HG03196 (cell line): ENCODE measurements at regions not wholly inside any gene's neighbourhood (a gene's known extent, or its start where the extent isn't known, plus 50 kb on each side); places are given as distances from the start of the nearest gene placed in this dataset.

Experiments used
- ATAC-seq: cut with Tn5 transposase; IDR thresholded peaks from one replicate; pipeline ENCODE4 v1.9.1; 2021; ENCODE audit not compliant: unreplicated experiment

DNA sequence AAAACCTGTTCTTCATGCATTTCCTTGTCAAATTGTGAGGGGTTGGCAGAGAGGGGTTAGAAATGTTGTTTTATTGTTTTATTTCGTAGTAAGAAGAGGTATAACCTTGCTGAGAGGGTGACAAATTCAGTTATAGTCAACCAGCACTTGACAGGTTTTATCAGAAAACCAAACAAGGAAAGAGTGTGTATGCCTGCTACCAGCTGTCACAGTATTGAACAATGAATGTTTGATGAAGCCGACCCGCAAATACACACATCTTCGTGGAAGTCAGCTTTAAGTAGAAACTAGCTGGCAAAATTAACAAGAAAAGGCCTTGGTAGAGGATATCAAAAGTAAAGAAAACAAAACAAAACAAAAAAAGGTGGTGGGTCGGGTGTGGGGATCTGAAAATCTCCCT lies 214.6 kb upstream of the TLE4 start:
- no peak for ATAC-seq

DNA sequence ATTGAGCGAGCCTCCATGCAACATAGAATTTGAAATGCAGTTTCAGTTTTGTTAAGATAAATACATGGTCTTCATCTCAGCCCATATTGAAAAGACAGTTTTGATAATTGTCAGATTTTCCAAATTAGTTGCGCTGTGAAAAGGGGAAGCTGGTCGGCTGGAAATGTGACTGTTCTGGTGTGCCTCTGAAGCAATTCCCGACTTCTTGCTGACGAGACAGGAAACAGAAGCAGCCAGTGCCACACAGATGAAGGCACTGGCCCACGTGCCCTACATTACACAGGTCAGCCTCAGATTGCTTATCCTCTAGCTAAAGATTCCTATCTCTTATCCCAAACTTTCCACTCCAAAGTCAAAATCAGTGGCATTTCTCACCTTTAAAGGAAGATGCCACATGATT lies 214.1 kb upstream of the TLE4 start:
- no peak for ATAC-seq

DNA sequence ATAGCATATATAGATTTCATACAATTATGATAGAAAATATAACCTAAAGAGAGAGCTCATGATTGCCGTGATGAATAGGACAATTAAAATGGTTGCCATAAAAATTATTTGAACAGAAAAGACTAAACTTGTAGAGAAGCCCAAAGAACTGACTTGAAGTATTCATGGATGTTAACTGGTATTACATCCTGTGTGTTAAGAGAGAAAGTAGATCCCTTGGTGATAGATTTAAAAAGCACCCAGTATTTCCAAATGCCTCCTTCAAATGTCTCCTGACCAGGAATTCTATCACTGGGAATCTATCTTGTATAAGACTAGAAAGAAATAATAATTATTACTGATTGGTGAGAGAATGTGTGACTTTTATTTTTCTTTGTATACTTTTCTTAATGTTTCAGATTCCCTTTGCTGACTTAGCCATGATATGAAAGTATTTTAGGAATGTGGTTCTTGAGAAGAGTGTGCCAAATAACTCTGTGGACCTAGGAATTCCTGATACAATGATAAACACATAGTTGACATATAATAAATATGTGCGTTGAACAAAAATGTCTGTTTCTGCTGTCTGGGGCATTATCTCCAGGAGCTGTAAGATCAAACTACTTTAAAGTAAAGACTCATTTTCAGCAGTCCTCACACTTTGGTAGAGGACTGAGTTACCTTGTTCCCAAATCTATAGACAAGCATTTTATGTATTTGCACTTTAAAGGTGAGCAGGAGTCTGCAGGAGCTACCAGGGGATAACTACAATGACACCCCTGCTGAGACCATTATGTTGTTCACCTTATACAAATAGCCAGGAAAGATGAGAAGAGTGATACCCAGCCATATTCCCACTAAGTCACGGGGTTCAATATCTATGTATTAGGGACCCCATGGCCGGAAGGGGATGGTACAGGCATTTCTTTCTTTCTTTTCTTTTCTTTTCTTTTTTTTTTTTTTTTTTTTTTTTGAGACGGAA lies 211.1 kb upstream of the TLE4 start:
- ATAC-seq: no peak

DNA sequence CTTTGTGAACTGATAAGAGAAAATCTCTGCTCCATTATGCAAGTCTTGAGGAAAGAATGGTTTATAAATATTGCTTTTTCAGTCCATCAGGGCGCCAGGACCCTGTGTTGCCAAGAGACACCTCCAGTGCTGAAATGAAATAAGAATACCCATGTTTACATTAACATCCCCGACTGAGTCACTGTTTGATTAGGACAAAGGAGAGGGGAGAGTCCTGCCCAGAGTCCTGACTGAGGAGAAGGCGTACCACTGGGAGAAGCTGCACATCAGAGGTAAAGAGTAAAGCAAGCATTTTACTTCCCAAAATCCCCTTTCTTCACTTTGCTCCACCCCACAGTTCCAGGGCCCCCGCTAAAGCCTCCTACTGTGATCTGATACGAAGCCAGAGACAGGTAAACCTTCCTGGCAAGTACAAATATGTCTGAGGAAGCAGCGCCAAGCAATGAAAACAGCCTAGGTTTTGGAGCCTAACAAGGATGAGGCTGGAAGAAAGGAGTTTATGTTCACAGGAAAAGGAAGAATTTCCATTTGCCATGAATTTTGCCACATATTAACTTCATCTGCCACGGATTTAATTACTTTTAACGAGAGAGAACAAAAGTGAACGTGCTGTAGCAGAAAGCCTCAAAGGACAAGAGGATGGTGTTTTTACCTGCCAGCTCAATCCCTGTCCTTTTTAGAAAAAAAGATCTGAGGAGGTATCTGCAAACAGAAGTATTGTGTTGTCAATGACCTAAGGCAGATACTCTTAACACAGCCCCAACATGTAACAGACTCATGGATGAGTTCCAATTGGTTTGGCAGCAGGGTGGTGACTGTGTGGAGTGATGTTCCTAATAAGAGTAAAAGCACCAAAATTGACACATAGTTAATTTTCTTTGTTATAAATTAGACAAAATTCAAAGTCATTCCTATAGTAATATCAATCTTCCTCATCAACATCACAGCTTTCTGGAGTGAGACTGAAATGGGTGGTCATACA lies 209.4 kb upstream of the TLE4 start:
- ATAC-seq: no peak

DNA sequence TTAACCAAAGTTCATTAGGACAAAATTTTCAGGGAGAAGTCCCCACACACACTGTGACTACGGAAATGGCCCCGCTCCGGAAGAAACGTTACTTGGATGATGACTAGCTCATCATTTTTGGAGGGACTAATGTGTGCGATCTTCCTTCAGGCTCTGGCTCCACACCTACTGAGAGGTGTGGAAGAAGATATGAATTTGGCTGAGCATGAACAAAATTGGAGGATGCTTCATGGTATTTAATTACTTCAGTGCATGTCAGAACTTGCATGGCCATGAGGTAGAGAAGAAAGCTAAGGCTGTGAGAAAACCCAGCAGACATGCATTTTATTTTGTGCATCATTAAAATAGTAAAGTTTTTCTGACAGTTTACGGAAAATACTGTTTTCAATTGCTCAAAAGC lies 202.1 kb upstream of the TLE4 start:
- ATAC-seq: no peak

DNA sequence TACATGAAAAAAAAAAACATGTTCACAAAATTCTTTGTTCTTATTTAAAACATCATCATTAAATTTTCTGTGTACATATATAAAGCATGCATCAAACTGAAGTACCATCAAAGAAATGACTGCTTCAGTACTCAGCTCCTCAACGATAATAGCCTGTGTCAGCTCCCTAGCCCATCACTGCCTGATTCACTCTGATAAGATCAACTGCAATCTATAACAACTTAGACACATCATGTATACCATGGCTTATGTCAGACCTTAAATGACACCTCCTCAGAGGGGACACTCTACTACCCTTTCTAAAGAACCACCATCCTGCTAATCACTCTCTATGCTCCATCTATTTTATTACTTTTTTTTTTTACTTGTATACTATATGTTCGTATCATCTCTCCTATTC lies 200.5 kb upstream of the TLE4 start:
- ATAC-seq: no peak

DNA sequence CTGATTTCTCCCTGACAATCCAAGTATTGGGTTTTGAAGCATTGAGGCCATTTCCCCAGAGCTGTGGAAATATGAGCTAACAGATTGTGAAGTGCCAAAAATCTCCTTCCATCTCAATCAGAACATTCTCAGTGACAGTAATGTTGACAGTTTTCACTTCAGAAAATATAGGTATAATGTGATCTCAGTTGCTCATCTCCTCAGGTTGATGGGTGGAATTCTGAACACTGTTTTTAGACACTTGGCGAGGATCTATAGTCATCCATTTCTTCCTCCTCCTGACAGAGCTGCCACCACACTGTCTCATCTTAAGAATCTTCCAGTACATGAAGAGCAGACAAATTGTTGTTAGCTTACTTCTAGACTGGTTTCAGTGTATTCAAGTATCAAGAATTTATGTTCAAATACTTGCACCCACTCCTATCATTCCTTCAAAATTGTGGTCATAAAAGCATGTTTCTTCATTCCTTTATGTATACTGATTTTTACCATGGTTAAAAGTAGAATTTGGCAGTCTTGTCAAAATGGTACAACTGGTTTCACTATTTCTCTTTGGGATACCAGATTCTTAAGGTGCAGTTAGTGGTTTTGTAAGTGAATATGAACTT lies 199.7 kb upstream of the TLE4 start:
- no peak for ATAC-seq

DNA sequence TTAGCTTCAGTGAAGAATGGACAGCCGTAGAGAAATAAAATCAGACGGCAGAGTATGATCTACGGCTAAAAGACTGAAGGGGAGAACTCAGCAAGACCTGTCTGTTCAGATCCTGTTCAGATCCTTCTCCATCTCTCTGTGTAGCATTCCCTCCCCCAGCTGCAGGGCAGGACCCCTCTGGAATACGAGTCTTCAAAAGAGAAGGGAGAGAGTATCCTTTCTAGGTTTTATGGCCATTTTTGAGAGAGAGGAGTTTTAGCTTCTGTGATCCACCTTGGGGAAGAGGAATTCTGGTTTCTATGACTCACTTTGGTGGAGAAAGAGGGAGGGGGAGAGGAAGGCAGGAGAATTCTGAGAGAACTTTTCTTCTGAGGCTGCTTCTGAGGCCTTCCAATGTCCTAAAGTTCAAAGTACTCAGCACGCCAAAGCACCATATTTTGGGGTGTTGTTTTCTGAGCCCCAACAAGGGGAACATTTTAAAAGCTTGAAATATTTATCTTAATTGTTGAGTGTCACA lies 194.4 kb upstream of the TLE4 start:
- no peak for ATAC-seq

DNA sequence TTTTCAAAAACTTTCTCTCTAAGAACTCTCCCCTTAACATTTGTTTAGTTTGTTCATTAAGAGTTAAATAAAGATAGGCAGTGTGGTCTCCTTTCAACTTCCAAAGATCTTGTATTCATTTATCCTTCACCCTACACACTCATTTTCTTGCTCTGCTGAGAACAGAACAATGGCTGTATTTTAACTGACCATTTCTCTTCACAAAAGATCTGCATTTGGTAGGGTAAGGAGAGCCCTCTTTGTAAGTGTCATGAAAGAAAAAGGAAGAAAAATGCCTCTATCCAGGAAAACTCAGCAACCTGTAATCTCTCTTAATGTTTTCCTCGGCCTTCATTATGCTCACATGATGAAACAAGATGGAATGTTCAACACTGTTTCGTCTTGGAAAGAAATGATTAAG lies 193.7 kb upstream of the TLE4 start:
- no peak for ATAC-seq

DNA sequence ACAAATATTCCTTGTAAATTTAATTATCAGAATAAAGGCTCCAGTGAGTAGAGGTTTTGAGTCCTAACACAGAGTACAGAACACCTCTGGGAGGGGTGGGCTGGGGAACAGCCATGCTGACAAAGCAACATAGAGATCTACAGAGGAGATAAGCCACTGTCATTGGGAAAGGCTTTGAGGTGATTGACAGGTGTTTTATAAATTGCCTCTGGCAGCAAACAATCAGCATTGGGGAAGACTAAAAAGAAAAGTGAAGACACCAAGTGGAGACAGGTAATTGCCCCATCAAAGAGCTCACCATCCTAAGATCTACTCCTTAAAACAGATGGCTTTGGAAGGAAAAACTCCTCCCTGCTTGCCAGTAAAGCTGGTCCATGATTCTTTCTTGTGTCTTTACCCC lies 189.7 kb upstream of the TLE4 start:
- no peak for ATAC-seq

DNA sequence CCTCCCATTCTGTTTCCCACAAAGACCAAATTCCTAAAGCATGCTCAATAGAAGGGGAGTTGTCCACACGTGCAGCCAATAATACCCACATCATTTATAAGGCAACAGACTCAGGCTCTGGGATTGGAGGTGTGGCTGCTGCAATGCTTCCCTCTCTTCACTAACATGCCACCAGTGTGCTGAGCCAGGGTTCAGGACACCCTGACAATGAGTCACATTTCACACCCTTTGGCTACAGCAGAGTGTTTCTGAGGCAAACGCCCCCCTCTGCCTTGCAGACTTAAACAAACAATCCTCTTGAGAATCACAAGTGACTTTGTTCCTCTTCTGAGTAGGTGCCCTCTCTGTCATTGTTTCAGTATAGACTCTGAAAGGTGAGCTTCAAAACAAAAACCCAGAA lies 189.3 kb upstream of the TLE4 start:
- ATAC-seq: no peak

DNA sequence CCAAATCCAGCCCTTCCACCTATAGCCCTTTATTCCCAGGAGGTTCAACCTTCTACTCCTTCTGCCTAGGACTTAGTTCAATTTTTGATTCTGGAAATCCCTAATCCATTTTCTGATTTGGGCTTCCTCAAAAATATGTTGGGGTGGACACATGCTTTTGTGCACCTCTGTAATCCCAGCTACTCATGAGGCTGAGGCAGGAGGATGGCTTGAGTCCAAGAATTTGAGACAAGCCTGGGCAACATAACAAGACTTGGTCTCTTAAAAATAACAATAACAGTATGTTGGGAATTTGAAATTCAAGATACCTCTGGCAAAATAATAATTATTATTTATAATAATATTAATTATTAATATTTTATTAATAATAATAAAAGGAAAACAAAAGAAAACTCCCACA lies 188.7 kb upstream of the TLE4 start:
- ATAC-seq: no peak

DNA sequence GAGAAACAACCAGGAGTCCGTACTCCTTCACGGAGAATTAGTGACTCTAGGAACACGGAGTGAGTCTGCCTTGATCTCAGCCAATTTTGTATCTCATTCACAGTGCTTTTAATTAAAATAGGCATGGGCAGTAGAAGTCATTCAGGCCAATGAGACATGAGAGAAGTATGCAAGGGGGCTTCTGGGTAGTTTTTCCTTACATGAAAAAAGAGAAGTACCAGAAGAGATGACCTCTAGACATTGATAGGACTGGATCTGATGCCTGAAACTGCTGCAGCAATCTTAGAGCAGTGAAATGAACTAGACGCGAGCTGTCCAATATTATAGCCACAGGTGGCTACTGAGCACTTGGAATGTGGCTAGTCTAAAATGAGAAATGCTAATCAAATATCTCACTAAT lies 187.7 kb upstream of the TLE4 start:
- ATAC-seq: no peak

DNA sequence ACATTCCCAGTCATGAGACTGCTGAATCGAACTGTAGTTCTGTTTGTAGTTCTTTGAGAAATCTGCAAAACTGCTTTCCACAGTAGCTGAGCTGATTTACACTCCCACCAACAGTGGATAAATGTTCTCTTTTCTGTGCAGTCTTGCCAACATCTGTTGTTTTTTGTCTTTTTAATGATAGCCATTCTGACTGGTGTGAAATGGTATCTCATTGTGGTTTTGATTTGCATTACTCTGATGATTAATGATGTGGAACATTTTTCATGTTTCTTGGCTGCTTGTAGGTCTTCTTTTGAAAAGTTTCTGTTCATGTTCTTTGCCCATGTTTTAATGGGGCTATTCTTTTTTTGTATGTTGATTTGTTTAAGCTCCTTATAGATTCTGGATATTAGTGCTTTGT lies 187.3 kb upstream of the TLE4 start:
- ATAC-seq: no peak

DNA sequence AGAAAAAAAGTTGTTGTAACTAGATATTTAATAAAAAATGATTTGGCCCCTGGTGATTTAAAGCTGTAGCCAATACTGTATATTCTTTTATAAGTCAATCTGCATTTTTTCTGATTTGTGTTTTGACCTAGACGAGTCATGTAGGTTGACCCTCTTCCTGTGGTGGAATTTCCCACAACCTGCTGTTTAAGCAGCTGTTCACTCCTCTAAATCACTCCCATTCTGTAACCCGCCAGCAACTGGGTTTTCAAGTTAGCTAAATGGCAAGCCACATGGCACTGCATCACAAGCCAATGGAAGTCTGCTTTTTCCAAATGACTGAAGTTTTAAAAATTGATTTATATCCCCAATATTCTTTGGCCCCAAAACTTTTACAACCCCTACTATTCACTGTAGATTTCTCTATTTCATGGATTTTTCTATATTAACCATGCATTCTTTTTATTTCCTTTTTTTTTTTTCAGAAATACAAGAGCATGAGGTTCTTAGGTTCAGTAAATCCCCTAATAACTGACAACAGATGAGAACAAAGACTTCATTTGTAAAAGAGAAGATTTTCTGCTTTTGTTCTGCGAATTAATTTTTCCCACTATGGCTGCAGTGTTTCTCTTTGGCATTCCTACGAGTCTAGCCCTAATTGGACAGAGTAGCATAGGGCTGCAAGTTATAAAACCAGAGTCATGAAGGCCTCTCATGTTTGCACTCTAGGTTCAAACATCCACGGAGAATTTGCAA lies 184.5 kb upstream of the TLE4 start:
- ATAC-seq: no peak

DNA sequence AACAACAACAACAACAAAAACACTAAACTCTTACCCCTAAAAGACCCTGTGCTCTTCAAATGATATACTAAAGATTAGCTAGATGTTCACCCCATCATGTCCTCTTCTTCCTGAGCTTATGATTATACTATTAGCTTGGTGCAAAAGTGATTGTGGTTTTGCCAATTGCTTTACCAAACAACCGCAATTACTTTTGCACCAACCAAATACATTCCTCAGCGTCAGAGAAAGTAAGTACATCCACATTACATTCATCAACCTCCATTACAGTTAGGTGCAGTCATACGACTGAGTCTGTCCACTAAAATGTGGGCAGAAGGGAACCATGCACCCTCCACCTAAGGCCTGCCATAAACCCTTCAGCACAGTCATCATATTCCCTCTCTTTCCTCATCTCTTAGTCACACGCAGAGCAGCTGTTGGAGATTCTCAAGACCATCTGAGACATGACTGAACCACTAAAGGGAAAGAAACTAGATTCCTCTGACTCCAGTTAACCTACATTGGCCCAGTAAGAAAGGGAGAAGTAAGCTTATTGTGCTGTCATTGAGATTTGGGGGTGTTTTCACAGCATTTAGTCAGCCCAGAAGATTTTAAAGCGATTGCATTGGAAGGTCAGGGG lies 181.6 kb upstream of the TLE4 start:
- no peak for ATAC-seq

DNA sequence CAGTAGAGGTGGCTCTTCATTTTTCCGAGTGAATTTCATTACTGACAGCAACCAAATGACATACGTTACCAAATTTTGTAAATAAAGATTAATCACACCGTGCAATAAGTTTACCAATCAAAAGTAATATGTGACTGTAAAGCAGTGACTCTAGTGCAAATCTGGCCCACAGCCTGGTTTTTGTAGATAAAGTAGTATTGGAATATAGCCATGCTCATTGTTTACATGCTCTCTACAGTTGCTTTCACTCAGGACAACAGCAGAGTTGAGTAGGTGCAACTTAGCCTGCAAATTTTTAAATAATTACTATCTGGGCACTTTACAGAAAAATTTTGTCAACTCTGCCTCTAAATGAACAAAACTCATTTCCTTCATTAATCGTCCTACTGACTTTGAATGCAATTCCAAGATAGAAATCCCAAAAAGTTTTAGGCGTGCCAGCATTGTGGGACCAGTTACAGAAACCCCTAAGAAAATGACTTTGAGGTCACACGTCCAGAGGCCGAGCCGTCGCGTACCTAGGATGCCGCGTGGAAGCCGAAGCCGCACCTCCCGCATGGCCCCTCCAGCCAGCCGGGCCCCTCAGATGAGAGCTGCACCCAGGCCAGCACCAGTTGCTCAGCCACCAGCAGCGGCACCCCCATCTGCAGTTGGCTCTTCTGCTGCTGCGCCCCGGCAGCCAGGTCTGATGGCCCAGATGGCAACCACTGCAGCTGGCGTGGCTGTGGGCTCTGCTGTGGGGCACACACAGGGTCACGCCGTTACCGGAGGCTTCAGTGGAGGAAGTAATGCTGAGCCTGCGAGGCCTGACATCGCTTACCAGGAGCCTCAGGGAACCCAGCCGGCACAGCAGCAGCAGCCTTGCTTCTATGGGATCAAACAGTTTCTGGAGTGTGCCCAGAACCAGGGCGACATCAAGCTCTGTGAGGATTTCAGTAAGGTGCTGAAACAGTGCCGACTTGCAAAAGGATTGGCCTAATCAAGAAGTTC lies 180.7 kb upstream of the TLE4 start:
- no peak for ATAC-seq

DNA sequence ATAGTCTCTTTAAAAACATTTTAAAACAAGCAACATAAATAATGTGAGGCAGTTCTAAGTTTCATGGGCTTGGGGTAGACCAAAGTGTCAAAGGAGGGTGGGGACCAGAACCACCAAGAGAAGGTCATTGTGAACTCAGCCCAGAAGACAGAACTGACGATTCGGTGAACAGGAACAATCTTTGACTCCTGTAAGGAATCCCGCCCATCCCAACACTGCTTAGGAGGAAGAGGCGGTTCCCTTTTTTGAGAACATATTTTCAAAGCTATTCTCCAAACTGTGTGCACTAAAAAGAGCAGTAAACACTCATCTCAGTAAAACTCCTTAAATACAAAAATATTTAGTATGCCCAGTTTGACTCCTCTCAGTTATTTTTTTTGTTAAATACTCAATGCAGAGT lies 176.5 kb upstream of the TLE4 start:
- no peak for ATAC-seq

DNA sequence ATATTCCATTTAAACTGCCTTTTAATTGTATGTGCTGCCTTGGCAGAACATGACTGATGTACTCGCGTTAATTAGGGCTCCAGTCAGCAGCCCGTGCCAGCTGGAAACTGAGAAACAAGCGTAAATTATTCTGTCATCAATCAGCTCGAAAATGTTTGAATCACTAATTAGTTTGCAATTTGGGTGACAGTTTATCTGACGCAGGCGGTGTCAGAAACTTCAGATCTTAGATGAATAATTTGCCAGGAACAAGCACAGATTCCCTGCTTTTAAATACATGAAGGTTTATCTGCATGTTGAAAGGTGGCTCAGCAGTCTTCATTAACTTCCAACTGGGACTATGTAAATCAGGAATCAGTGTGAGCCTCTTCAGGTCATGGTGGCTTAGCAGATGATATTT lies 176.0 kb upstream of the TLE4 start:
- no peak for ATAC-seq
